GM20000 (cell line): ENCODE measurements at regions not wholly inside any gene's neighbourhood (a gene's known extent, or its start where the extent isn't known, plus 50 kb on each side); places are given as distances from the start of the nearest gene placed in this dataset.

Source experiments
- DNase-seq: peaks from one replicate; pipeline ENCODE4 v3.0.0; 2012; ENCODE audit warnings: low spot score
- TF ChIP-seq, protein P1 (sequence below): IDR thresholded peaks from 2 replicates; pipeline ENCODE4 v1.5.1; 2012; ENCODE audit warnings: mild to moderate bottlenecking, control low read depth; ENCODE audit errors: extremely low read depth, missing control alignments

DNA sequence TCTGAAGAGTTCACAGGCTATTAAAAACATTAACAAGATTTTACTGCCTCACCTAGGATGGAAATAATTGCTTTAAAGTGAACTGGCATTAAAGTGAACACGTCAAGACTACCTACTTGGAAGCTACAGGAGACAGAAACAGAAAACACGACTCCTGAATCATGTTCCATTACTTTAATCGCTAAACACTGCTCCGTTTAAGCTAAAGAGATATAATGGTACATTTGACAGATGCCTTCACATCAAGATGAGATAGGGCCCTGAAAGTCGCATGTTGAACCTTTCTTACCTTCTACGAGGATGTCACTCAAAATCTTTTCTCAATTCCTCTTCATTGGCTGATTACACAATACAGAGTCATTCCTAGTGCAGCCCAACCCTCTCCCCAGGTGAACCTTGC lies 206.3 kb upstream of the GATB start:
- no peak for DNase-seq
- TF ChIP-seq, protein P1, sequence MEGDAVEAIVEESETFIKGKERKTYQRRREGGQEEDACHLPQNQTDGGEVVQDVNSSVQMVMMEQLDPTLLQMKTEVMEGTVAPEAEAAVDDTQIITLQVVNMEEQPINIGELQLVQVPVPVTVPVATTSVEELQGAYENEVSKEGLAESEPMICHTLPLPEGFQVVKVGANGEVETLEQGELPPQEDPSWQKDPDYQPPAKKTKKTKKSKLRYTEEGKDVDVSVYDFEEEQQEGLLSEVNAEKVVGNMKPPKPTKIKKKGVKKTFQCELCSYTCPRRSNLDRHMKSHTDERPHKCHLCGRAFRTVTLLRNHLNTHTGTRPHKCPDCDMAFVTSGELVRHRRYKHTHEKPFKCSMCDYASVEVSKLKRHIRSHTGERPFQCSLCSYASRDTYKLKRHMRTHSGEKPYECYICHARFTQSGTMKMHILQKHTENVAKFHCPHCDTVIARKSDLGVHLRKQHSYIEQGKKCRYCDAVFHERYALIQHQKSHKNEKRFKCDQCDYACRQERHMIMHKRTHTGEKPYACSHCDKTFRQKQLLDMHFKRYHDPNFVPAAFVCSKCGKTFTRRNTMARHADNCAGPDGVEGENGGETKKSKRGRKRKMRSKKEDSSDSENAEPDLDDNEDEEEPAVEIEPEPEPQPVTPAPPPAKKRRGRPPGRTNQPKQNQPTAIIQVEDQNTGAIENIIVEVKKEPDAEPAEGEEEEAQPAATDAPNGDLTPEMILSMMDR: no peak

GRCh38 chr4:151962138-151962823 lies 201.5 kb upstream of the GATB start:
- TF ChIP-seq, protein P1: no peak

GRCh38 chr4:151961456-151961855 lies 200.6 kb upstream of the GATB start:
- TF ChIP-seq, protein P1: no peak
- DNase-seq: no peak

More at GRCh38 chr4:151962138-151962823, 201.5 kb upstream of the GATB start:
- DNase-seq: no peak

DNA sequence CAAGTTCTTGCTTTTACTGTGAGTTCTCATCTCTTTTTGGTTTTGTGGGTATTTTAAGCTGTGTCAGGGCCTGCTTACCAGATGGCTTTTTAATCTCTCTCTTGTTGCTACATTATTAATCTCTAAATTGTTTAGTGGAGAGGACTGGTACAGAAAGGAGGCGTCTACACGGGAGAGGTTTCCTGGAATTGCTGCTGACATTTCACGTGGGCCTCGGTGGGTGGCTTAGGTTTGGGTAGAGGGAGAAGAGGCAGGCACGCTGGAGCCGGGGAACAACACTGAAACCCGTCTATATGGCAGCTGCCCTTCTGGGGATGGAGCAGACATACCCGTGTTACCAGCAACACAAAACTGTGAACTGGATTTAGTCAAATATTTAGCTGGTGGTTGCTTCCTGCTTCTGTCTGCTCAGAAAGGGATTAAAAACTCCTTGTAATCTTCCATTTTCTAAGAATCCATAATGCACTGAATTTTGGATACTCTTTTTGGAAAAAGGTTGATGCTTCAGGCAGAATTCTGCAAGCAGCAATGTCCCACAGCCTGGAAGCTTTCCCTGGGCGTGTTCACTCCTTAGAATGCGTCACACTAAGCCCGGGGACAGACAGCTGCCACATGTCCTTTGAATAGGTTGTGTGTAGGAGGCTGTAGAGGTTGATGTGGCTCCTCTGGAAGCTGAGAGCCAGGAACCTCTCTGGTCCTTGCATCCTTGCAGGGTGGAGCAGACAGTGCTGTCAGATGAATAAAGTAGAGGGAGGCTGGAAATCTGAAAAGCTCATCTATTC lies 199.8 kb upstream of the GATB start:
- TF ChIP-seq, protein P1: no peak
- no peak for DNase-seq

DNA sequence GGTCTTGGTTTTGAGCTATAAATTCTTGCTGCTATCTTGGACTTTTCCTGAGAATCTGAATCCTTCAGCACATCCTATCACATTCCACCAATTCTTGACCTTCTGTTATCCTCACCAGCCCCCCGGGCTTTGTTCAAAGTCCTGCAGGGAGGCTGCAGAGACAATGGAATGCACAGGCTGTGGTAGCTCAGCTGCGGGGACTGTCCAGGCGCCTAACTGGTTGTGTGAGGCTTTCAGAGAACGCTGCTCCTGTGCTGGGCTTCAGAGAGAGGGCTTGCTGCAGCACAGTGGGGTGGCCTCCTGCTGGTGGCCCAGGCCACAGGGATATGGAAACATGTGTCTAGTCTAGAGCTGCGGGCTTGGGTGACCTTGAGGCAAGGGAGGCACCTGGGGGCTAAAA lies 196.3 kb upstream of the GATB start:
- no peak for DNase-seq
- TF ChIP-seq, protein P1: no peak

- TF ChIP-seq, protein P1: no peak
- DNase-seq: no peak
These were observed 195.0 kb upstream of the GATB start for GRCh38 chr4:151955721-151956380.
